M059J (cell line): ENCODE measurements at regions not wholly inside any gene's neighbourhood (a gene's known extent, or its start where the extent isn't known, plus 50 kb on each side); places are given as distances from the start of the nearest gene placed in this dataset.

Source experiments
- DNase-seq: peaks from one replicate; pipeline ENCODE4 v3.0.0-alpha.2; 2012; ENCODE audit warnings: low read depth

- peak; percentile 9 for DNase-seq
Measured at GRCh38 chr11:19472679-19473078, 231.9 kb upstream of the E2F8 start.

GRCh38 chr11:19467904-19468303 is 227.2 kb upstream of the E2F8 start:
- no peak for DNase-seq

- DNase-seq: no peak
Measured at GRCh38 chr11:19466314-19466713, 225.6 kb upstream of the E2F8 start.

- DNase-seq: no peak
Measured at GRCh38 chr11:19463976-19464375, 223.2 kb upstream of the E2F8 start.

- DNase-seq: peak; percentile 5
Measured at GRCh38 chr11:19460718-19461405, 220.1 kb upstream of the E2F8 start.

- no peak for DNase-seq
Measured at GRCh38 chr11:19459240-19459639, 218.5 kb upstream of the E2F8 start.

- no peak for DNase-seq
Measured at GRCh38 chr11:19458721-19459120, 218.0 kb upstream of the E2F8 start.

- DNase-seq: no peak
Measured at GRCh38 chr11:19458231-19458630, 217.5 kb upstream of the E2F8 start.

GRCh38 chr11:19455731-19456130 is 215.0 kb upstream of the E2F8 start:
- DNase-seq: no peak

- peak; percentile 77 for DNase-seq
Measured at GRCh38 chr11:19453651-19454257, 213.0 kb upstream of the E2F8 start.

- no peak for DNase-seq
Measured at GRCh38 chr11:19451609-19452008, 210.9 kb upstream of the E2F8 start.

GRCh38 chr11:19450282-19450681 is 209.5 kb upstream of the E2F8 start:
- DNase-seq: no peak

GRCh38 chr11:19448651-19449050 is 207.9 kb upstream of the E2F8 start:
- no peak for DNase-seq

- peak; percentile 78 for DNase-seq
Measured at GRCh38 chr11:19447150-19447566, 206.4 kb upstream of the E2F8 start.

- no peak for DNase-seq
Measured at GRCh38 chr11:19445771-19446170, 205.0 kb upstream of the E2F8 start.

- peak; percentile 7 for DNase-seq
Measured at GRCh38 chr11:19444231-19444630, 203.5 kb upstream of the E2F8 start.

GRCh38 chr11:19442554-19442910 is 201.8 kb upstream of the E2F8 start:
- DNase-seq: no peak

GRCh38 chr11:19441752-19442553 is 201.2 kb upstream of the E2F8 start:
- peak; percentile 99 for DNase-seq

- no peak for DNase-seq
Measured at GRCh38 chr11:19441288-19441687, 200.5 kb upstream of the E2F8 start.

GRCh38 chr11:19437760-19438159 is 197.0 kb upstream of the E2F8 start:
- peak; percentile 92 for DNase-seq

GRCh38 chr11:19436932-19437331 is 196.2 kb upstream of the E2F8 start:
- DNase-seq: no peak

- DNase-seq: no peak
Measured at GRCh38 chr11:19435306-19435989, 194.7 kb upstream of the E2F8 start.
